HepG2 (cell line): ENCODE measurements at regions not wholly inside any gene's neighbourhood (a gene's known extent, or its start where the extent isn't known, plus 50 kb on each side); places are given as distances from the start of the nearest gene placed in this dataset.
A peak's percentile ranks its signal among the peaks of the same experiment; 100 is the strongest.

Experiments used
- AGO2 ChIP-seq: fragments of 200-400 bp; formaldehyde crosslinking; optimal IDR thresholded peaks from 2 replicates; pipeline ENCODE3; 2017; ENCODE audit warnings: mild to moderate bottlenecking, low read depth, low read length, moderate library complexity
- ARNTL ChIP-seq: sonication (generic); formaldehyde crosslinking; IDR thresholded peaks from 2 replicates; pipeline ENCODE4 v1.4.0; 2020; ENCODE audit warnings: mild to moderate bottlenecking, missing genetic modification reagents
- BHLHE40 ChIP-seq: IDR thresholded peaks from 2 replicates; pipeline ENCODE4 v1.6.1; 2011; ENCODE audit warnings: low read length, improper control_type of control experiment
- CBX1 ChIP-seq: IDR thresholded peaks from one replicate; pipeline ENCODE4 v1.6.1; 2016; ENCODE audit warnings: antibody characterized with exemption, low read depth
- GLI4 ChIP-seq: sonication (generic); formaldehyde crosslinking; IDR thresholded peaks from 2 replicates; pipeline ENCODE4 v1.5.1; 2020; ENCODE audit warnings: missing genetic modification reagents, mild to moderate bottlenecking, moderate library complexity, borderline replicate concordance
- KDM2A ChIP-seq: sonication (generic); formaldehyde crosslinking; IDR thresholded peaks from 2 replicates; pipeline ENCODE4 v1.4.0; 2020; ENCODE audit warnings: low read depth, missing genetic modification reagents, borderline replicate concordance
- KDM3A ChIP-seq: IDR thresholded peaks from 2 replicates; pipeline ENCODE4 v1.6.1; 2018; ENCODE audit warnings: low read depth, missing compliant biosample characterization
- MAZ ChIP-seq, 2 experiments: sonication (generic) in 1 of 2; formaldehyde crosslinking in 1 of 2; IDR thresholded peaks; 2 replicates each; pipeline versions ENCODE4 v1.5.0 to v1.6.1; 2012 to 2020; ENCODE audit warnings: low read depth in 2 of 2, mild to moderate bottlenecking in 2 of 2, borderline replicate concordance in 1 of 2, improper control_type of control experiment in 1 of 2, low read length in 1 of 2, missing genetic modification reagents in 1 of 2, moderate library complexity in 1 of 2
- MTA1 ChIP-seq: sonication (generic); formaldehyde crosslinking; IDR thresholded peaks from 2 replicates; pipeline ENCODE4 v1.4.0; 2020; ENCODE audit warnings: missing genetic modification reagents, mild to moderate bottlenecking, borderline replicate concordance
- PLRG1 ChIP-seq: fragments of 450-650 bp; conservative IDR thresholded peaks from 2 replicates; pipeline ENCODE4 v1.6.1; 2016
- RAD21 ChIP-seq: fragments of 450-650 bp; formaldehyde crosslinking; IDR thresholded peaks from 2 replicates; pipeline ENCODE4 v1.5.0; 2020; ENCODE audit warnings: mild to moderate bottlenecking
- SPEN ChIP-seq: sonication (generic); formaldehyde crosslinking; IDR thresholded peaks from 2 replicates; pipeline ENCODE4 v1.5.1; 2020; ENCODE audit warnings: low read depth, mild to moderate bottlenecking, missing genetic modification reagents
- STAG1 ChIP-seq: sonication (generic); formaldehyde crosslinking; IDR thresholded peaks from 2 replicates; pipeline ENCODE4 v1.4.0; 2020; ENCODE audit warnings: missing genetic modification reagents
- YY1 ChIP-seq: IDR thresholded peaks from 2 replicates; pipeline ENCODE4 v1.6.1; 2011; ENCODE audit warnings: low read length, low read depth, moderate library complexity, mild to moderate bottlenecking; ENCODE audit not compliant: insufficient read depth, insufficient replicate concordance
- ZFP90 ChIP-seq: sonication (generic); formaldehyde crosslinking; IDR thresholded peaks from 2 replicates; pipeline ENCODE4 v1.8.0; 2022; ENCODE audit warnings: missing genetic modification reagents, mild to moderate bottlenecking, inconsistent platforms, borderline replicate concordance
- ZFYVE20 ChIP-seq: sonication (generic); formaldehyde crosslinking; IDR thresholded peaks from 2 replicates; pipeline ENCODE4 v1.8.0; 2023; ENCODE audit warnings: low read depth, mild to moderate bottlenecking, moderate library complexity, missing genetic modification reagents, borderline replicate concordance
- ZNF274 ChIP-seq: sonication (generic); formaldehyde crosslinking; IDR thresholded peaks from 2 replicates; pipeline ENCODE4 v1.5.1; 2020; ENCODE audit warnings: mild to moderate bottlenecking, missing genetic modification reagents
- ZNF644 ChIP-seq: IDR thresholded peaks from 2 replicates; pipeline ENCODE4 v1.6.1; 2016; ENCODE audit warnings: low read depth
- ZNF782 ChIP-seq: sonication (generic); formaldehyde crosslinking; IDR thresholded peaks from 2 replicates; pipeline ENCODE4 v1.4.0; 2020; ENCODE audit warnings: missing genetic modification reagents, mild to moderate bottlenecking, borderline replicate concordance
- TF ChIP-seq, protein P1 (sequence below): sonication (generic); formaldehyde crosslinking; IDR thresholded peaks from 2 replicates; pipeline ENCODE4 v1.4.0; 2020; ENCODE audit warnings: missing genetic modification reagents, borderline replicate concordance
- TF ChIP-seq, protein P2 (sequence below), 2 experiments: sonication (generic) in 1 of 2; formaldehyde crosslinking in 1 of 2; IDR thresholded peaks; 2 replicates each; pipeline versions ENCODE4 v1.4.0 to v1.6.1; 2018 to 2020; ENCODE audit warnings: missing genetic modification reagents in 2 of 2, borderline replicate concordance in 1 of 2, low read depth in 1 of 2, mild to moderate bottlenecking in 1 of 2, missing biosample characterization in 1 of 2
- TF ChIP-seq, protein P3 (sequence below): IDR thresholded peaks from 2 replicates; pipeline ENCODE4 v1.6.1; 2012; ENCODE audit warnings: inconsistent platforms
- TF ChIP-seq, protein P4 (sequence below): sonication (generic); formaldehyde crosslinking; IDR thresholded peaks from 2 replicates; pipeline ENCODE4 v1.9.0; 2022; ENCODE audit warnings: missing genetic modification reagents, mild to moderate bottlenecking, borderline replicate concordance

DNA sequence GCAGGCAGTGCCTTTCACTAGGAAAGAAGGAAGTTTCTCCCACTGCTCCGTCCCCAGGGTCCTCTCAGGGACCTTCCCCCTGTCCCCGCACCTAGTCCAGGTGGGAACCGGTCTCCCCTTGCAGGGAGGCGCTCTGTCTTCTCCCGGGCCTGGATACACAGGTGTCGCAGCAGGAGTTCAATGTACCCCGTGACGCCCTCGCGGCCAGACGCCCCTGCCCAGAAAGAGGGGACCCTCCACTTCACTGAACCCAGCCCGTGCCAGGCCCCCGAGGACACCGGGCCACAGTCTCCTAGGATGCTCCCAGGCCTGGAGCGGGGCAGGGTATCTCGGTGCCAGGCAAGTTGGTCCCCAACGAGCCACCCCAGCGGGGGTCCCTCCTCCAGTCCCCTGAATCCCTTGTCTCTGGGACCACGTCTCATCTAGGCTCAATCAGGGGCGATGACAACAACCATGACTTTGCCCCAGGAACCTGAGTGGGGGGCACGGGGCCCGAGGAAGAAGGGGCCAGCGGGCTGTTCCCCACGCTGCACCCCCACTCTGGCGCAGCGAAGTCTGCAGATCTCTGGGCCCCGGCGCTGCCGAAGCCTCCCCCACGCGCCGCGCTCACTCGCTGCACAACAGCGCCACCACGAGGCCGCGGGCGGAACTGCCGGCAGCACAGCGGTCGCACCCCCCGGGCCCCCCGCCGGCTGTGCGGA, 103.0 kb downstream of the EDN3 start (continued):
- peak; percentile 50; the same call in 1 of the 2 replicates for TF ChIP-seq MAZ (IDR thresholded peaks at IDR 0.05; ENCODE audit: borderline replicate concordance, low read depth, low read length)
- TF ChIP-seq MAZ (CRISPR knock-in tag; IDR thresholded peaks at IDR 0.05; ENCODE audit: low read depth) = peak; percentile 56; the same call in 1 of the 2 replicates
- 0 out of 2 replicates have a peak, but pooled peaks have one; percentile 67 for TF ChIP-seq GLI4 (CRISPR knock-in tag)
- TF ChIP-seq ZNF782 = peak; percentile 59; the same call in 1 of the 2 replicates
- peak; percentile 96 for TF ChIP-seq STAG1
- peak; percentile 57; the same call in 1 of the 2 replicates for TF ChIP-seq KDM3A (CRISPR knock-in tag)
- 0 out of 2 replicates have a peak, but pooled peaks have one; percentile 29 for TF ChIP-seq BHLHE40
- peak; percentile 39 for TF ChIP-seq CBX1
- TF ChIP-seq ZNF274 (CRISPR knock-in tag) = peak; percentile 70; the same call in 1 of the 2 replicates
- TF ChIP-seq ZNF644 = no peak
- peak; percentile 33 for TF ChIP-seq AGO2
- TF ChIP-seq, protein P1, sequence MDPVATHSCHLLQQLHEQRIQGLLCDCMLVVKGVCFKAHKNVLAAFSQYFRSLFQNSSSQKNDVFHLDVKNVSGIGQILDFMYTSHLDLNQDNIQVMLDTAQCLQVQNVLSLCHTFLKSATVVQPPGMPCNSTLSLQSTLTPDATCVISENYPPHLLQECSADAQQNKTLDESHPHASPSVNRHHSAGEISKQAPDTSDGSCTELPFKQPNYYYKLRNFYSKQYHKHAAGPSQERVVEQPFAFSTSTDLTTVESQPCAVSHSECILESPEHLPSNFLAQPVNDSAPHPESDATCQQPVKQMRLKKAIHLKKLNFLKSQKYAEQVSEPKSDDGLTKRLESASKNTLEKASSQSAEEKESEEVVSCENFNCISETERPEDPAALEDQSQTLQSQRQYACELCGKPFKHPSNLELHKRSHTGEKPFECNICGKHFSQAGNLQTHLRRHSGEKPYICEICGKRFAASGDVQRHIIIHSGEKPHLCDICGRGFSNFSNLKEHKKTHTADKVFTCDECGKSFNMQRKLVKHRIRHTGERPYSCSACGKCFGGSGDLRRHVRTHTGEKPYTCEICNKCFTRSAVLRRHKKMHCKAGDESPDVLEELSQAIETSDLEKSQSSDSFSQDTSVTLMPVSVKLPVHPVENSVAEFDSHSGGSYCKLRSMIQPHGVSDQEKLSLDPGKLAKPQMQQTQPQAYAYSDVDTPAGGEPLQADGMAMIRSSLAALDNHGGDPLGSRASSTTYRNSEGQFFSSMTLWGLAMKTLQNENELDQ (CRISPR knock-in tag) = 0 out of 2 replicates have a peak, but pooled peaks have one; percentile 68
- TF ChIP-seq ZFP90 = no peak
- peak; percentile 55; the same call in 1 of the 2 replicates for TF ChIP-seq SPEN
- TF ChIP-seq, protein P2, sequence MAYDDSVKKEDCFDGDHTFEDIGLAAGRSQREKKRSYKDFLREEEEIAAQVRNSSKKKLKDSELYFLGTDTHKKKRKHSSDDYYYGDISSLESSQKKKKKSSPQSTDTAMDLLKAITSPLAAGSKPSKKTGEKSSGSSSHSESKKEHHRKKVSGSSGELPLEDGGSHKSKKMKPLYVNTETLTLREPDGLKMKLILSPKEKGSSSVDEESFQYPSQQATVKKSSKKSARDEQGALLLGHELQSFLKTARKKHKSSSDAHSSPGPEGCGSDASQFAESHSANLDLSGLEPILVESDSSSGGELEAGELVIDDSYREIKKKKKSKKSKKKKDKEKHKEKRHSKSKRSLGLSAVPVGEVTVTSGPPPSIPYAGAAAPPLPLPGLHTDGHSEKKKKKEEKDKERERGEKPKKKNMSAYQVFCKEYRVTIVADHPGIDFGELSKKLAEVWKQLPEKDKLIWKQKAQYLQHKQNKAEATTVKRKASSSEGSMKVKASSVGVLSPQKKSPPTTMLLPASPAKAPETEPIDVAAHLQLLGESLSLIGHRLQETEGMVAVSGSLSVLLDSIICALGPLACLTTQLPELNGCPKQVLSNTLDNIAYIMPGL (CRISPR knock-in tag; IDR thresholded peaks at IDR 0.05; ENCODE audit: borderline replicate concordance in 1 of 2, low read depth in 1 of 2) = peak; percentile 41 to 65; a peak in 2 of 4 replicates
- TF ChIP-seq PLRG1 = no peak
- no peak for TF ChIP-seq ARNTL
- TF ChIP-seq, protein P3, sequence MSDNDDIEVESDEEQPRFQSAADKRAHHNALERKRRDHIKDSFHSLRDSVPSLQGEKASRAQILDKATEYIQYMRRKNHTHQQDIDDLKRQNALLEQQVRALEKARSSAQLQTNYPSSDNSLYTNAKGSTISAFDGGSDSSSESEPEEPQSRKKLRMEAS = peak; percentile 31; the same call in 1 of the 2 replicates
- peak; percentile 66 for TF ChIP-seq KDM2A (CRISPR knock-in tag)
- peak; percentile 97 for TF ChIP-seq RAD21
- TF ChIP-seq YY1 = peak; percentile 33
- no peak for TF ChIP-seq ZFYVE20 (CRISPR knock-in tag)
- TF ChIP-seq MTA1 = peak; percentile 56; the same call in 1 of the 2 replicates
- TF ChIP-seq, protein P4, sequence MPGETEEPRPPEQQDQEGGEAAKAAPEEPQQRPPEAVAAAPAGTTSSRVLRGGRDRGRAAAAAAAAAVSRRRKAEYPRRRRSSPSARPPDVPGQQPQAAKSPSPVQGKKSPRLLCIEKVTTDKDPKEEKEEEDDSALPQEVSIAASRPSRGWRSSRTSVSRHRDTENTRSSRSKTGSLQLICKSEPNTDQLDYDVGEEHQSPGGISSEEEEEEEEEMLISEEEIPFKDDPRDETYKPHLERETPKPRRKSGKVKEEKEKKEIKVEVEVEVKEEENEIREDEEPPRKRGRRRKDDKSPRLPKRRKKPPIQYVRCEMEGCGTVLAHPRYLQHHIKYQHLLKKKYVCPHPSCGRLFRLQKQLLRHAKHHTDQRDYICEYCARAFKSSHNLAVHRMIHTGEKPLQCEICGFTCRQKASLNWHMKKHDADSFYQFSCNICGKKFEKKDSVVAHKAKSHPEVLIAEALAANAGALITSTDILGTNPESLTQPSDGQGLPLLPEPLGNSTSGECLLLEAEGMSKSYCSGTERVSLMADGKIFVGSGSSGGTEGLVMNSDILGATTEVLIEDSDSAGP (CRISPR knock-in tag) = peak; percentile 68; the same call in 1 of the 2 replicates
